ENCODE measurements at regions not wholly inside any gene's neighbourhood (a gene's known extent, or its start where the extent isn't known, plus 50 kb on each side); places are given as distances from the start of the nearest gene placed in this dataset.

GRCh38 chr7:110569486-110570205 is 521.3 kb upstream of the LRRN3 start:
- Histone ChIP-seq H3K9me2 (replicated peaks; ENCODE audit: insufficient read depth, low read length) (no peaks in the 10 kb centered on the region), H3K9me3 (replicated peaks; ENCODE audit: insufficient read depth, low read length) (no peaks in the 10 kb centered on the region), H4K20me1 (ENCODE audit: insufficient read depth, low read length) (no peaks in the 10 kb centered on the region), H2AFZ (ENCODE audit: low read length) (peak overlapping the region; percentile 8; the same call in 1 of the 2 replicates), H3K9ac (ENCODE audit: low read length) (no peak overlapping the region), H3K36me3 (replicated peaks; ENCODE audit: insufficient read depth, low read length) (no peaks in the 10 kb centered on the region), H3K4me2 (ENCODE audit: low read depth, low read length) (no peak overlapping the region), H3K27me3 (replicated peaks; ENCODE audit: insufficient read depth, low read length) (no peaks in the 10 kb centered on the region), H3F3A (ENCODE audit: insufficient read depth, low read length) (no peaks in the 10 kb centered on the region), H3K4me3 (ENCODE audit: low read length) (no peak overlapping the region), H3K27ac (ENCODE audit: low read length) (no peak overlapping the region), H3K4me1 (ENCODE audit: low read length) (no peaks in the 10 kb centered on the region), H3K79me2 (ENCODE audit: low read length) (no peaks in the 10 kb centered on the region)
- TF ChIP-seq EZH2 (optimal IDR thresholded peaks at IDR 0.05; ENCODE audit: low read depth, low read length) = no peak
- TF ChIP-seq EZH2phosphoT487 (IDR thresholded peaks at IDR 0.05; ENCODE audit: low read length) = no peak
- no peak for TF ChIP-seq CTCF (IDR thresholded peaks at IDR 0.05; ENCODE audit: low read length)
- no peak for DNase-seq

GRCh38 chr7:110573862-110574528 is 516.9 kb upstream of the LRRN3 start:
- no peaks in the 10 kb centered on the region for H4K20me1 ChIP-seq (ENCODE audit: insufficient read depth, low read length)
- no peaks in the 10 kb centered on the region for H3F3A ChIP-seq (ENCODE audit: insufficient read depth, low read length)
- H3K36me3 ChIP-seq (replicated peaks; ENCODE audit: insufficient read depth, low read length) = no peaks in the 10 kb centered on the region
- H3K9me2 ChIP-seq (replicated peaks; ENCODE audit: insufficient read depth, low read length) = no peaks in the 10 kb centered on the region
- H3K4me3 ChIP-seq (ENCODE audit: low read length) = no peak overlapping the region
- H2AFZ ChIP-seq (ENCODE audit: low read length) = no peak overlapping the region
- DNase-seq = no peak
- H3K4me2 ChIP-seq (ENCODE audit: low read depth, low read length) = no peak overlapping the region
- no peaks in the 10 kb centered on the region for H3K9me3 ChIP-seq (replicated peaks; ENCODE audit: insufficient read depth, low read length)
- no peaks in the 10 kb centered on the region for H3K27me3 ChIP-seq (replicated peaks; ENCODE audit: insufficient read depth, low read length)
- H3K9ac ChIP-seq (ENCODE audit: low read length) = no peak overlapping the region
- no peaks in the 10 kb centered on the region for H3K79me2 ChIP-seq (ENCODE audit: low read length)
- H3K27ac ChIP-seq (ENCODE audit: low read length) = no peak overlapping the region
- TF ChIP-seq EZH2phosphoT487 (IDR thresholded peaks at IDR 0.05; ENCODE audit: low read length) (no peak), CTCF (IDR thresholded peaks at IDR 0.05; ENCODE audit: low read length) (no peak), EZH2 (optimal IDR thresholded peaks at IDR 0.05; ENCODE audit: low read depth, low read length) (no peak)
- H3K4me1 ChIP-seq (ENCODE audit: low read length) = no peaks in the 10 kb centered on the region

GRCh38 chr7:110587294-110587693 is 503.6 kb upstream of the LRRN3 start:
- DNase-seq = no peak
- no peak overlapping the region for H3K4me2 ChIP-seq (ENCODE audit: low read depth, low read length)
- no peaks in the 10 kb centered on the region for H3K79me2 ChIP-seq (ENCODE audit: low read length)
- TF ChIP-seq EZH2phosphoT487 (IDR thresholded peaks at IDR 0.05; ENCODE audit: low read length) (no peak), CTCF (IDR thresholded peaks at IDR 0.05; ENCODE audit: low read length) (no peak), EZH2 (optimal IDR thresholded peaks at IDR 0.05; ENCODE audit: low read depth, low read length) (no peak)
- no peaks in the 10 kb centered on the region for H3K36me3 ChIP-seq (replicated peaks; ENCODE audit: insufficient read depth, low read length)
- no peak overlapping the region for H3K9ac ChIP-seq (ENCODE audit: low read length)
- no peak overlapping the region for H2AFZ ChIP-seq (ENCODE audit: low read length)
- no peaks in the 10 kb centered on the region for H3F3A ChIP-seq (ENCODE audit: insufficient read depth, low read length)
- no peaks in the 10 kb centered on the region for H3K4me1 ChIP-seq (ENCODE audit: low read length)
- no peaks in the 10 kb centered on the region for H3K9me3 ChIP-seq (replicated peaks; ENCODE audit: insufficient read depth, low read length)
- no peak overlapping the region for H3K4me3 ChIP-seq (ENCODE audit: low read length)
- no peaks in the 10 kb centered on the region for H3K27me3 ChIP-seq (replicated peaks; ENCODE audit: insufficient read depth, low read length)
- no peak overlapping the region for H3K27ac ChIP-seq (ENCODE audit: low read length)
- H3K9me2 ChIP-seq (replicated peaks; ENCODE audit: insufficient read depth, low read length) = no peaks in the 10 kb centered on the region
- H4K20me1 ChIP-seq (ENCODE audit: insufficient read depth, low read length) = no peaks in the 10 kb centered on the region

Data from MM.1S (cell line).